ENCODE measurements at regions not wholly inside any gene's neighbourhood (a gene's known extent, or its start where the extent isn't known, plus 50 kb on each side); places are given as distances from the start of the nearest gene placed in this dataset.
"Not testable (repeated sequence)": the region's sequence is repeated elsewhere in the genome, so short reads cannot be mapped to it uniquely, and the experiment has no call there.

DNA sequence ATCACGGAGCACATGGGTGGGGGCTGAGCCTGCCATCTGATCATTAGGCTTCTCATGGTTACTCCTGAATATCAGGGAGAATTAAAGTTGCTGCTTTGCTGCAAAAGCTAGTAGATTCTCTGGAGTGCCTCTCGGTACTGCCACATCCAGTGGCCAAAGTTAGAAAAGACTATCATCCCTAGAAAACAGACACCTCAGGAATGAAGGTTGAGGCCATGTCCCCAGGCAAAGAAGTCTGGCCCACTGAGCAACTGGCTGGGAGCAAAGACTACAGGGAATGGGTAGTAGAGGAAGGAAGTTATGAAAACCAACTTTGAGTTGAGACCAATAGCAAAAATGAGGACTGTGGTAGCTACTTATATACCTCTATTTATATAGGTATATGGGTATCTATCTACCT is 258.7 kb downstream of the EFCAB11 start:
- 91 to 92% methylated on average over 2 of the region's 2 CpGs for WGBS, 2 donors
- no peak for ATAC-seq
- intact Hi-C loops (cut with DNase I), result no loop called here
- peaks cover 0 to 5% (median 3%) of the 10 kb centered on the region in 9 donors for H3K4me1 ChIP-seq
- no peak overlapping the region for H3K4me3 ChIP-seq
- no peaks in the 10 kb centered on the region for H3K9me3 ChIP-seq
- no peaks in the 10 kb centered on the region for H3K27me3 ChIP-seq
- TF ChIP-seq CTCF (IDR thresholded peaks at IDR 0.05), result no peak
- H3K27ac ChIP-seq, result no peak overlapping the region
- H3K36me3 ChIP-seq, result no peaks in the 10 kb centered on the region
- no peak for DNase-seq

DNA sequence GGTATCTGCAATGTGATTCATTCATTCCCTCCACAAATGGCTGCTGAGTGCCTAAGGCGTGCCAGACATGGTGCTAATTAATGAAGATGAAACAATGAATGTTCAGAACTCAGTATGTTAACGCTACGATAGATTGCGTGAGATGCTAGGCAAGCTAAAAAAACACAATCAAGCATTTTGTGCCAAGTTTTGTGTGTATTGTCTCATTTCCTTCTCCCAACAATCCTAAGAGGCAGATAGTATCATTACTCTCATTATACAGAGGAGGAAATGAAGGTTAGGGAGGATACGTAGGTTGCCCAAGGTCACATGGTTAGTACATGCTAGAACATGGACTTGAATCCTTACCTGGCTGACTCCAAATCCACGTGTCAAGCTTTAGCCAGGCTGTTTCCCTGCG is 264.4 kb downstream of the EFCAB11 start:
- Histone ChIP-seq H3K9me3 (no peaks in the 10 kb centered on the region), H3K27ac (no peak overlapping the region), H3K4me3 (no peak overlapping the region), H3K36me3 (no peaks in the 10 kb centered on the region), H3K27me3 (no peaks in the 10 kb centered on the region), H3K4me1 (no peaks in the 10 kb centered on the region)
- WGBS, 2 donors, result 62 to 65% methylated on average over 7 of the region's 7 CpGs
- DNase-seq (no peak), ATAC-seq (peak in 6 of 8 donors; percentile 58 to 87 (median 78))
- intact Hi-C loops (cut with DNase I), result no loop called here
- no peak for TF ChIP-seq CTCF (IDR thresholded peaks at IDR 0.05)

GRCh38 chr14:89689711-89690110 is 264.8 kb downstream of the EFCAB11 start:
- ATAC-seq; H3K36me3 ChIP-seq; DNase-seq; H3K4me1 ChIP-seq; H3K9me3 ChIP-seq; H3K4me3 ChIP-seq; H3K27ac ChIP-seq; H3K27me3 ChIP-seq; intact Hi-C loops (cut with DNase I): not testable (repeated sequence)
- WGBS, 2 donors, result 91 to 92% methylated on average over 7 of the region's 7 CpGs

GRCh38 chr14:89688507-89689211 is 265.9 kb downstream of the EFCAB11 start:
- ATAC-seq (no peak), DNase-seq (no peak)
- 73 to 78% methylated on average over 6 of the region's 6 CpGs for WGBS, 2 donors
- H3K27ac ChIP-seq, result no peak overlapping the region
- no peaks in the 10 kb centered on the region for H3K4me1 ChIP-seq
- H3K9me3 ChIP-seq, result peaks cover 0 to 9% (median 0%) of the 10 kb centered on the region in 11 donors
- intact Hi-C loops (cut with DNase I), result no loop called here
- no peaks in the 10 kb centered on the region for H3K27me3 ChIP-seq
- no peak for TF ChIP-seq CTCF (IDR thresholded peaks at IDR 0.05)
- H3K36me3 ChIP-seq, result no peaks in the 10 kb centered on the region
- H3K4me3 ChIP-seq, result no peak overlapping the region

DNA sequence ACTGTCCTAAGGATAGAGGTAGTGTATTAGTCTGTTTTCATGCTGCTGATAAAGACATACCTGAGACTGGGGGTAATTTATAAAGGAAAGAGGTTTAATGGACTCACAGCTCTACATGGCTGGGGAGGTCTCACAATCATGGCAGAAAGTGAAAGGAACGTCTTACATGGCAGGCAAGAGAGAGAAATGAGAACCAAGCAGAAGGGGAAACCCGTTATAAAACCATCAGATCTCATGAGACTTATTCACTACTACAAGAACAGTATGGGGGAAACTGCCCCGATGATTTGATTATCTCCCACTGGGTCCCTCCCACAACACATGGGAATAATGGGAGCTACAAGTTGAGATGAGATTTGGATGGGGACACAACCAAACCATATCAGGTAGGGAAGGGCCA is 267.4 kb downstream of the EFCAB11 start:
- H3K4me1 ChIP-seq; DNase-seq; H3K4me3 ChIP-seq; H3K27me3 ChIP-seq; ATAC-seq; H3K27ac ChIP-seq; H3K36me3 ChIP-seq; intact Hi-C loops (cut with DNase I): not testable (repeated sequence)
- WGBS, 2 donors, result 54 to 60% methylated on average over 3 of the region's 3 CpGs
- H3K9me3 ChIP-seq, result peaks cover 0 to 14% (median 0%) of the 10 kb centered on the region in 11 donors
